ENCODE measurements at regions not wholly inside any gene's neighbourhood (a gene's known extent, or its start where the extent isn't known, plus 50 kb on each side); places are given as distances from the start of the nearest gene placed in this dataset.
A peak's percentile ranks its signal among the peaks of the same experiment; 100 is the strongest.

DNA sequence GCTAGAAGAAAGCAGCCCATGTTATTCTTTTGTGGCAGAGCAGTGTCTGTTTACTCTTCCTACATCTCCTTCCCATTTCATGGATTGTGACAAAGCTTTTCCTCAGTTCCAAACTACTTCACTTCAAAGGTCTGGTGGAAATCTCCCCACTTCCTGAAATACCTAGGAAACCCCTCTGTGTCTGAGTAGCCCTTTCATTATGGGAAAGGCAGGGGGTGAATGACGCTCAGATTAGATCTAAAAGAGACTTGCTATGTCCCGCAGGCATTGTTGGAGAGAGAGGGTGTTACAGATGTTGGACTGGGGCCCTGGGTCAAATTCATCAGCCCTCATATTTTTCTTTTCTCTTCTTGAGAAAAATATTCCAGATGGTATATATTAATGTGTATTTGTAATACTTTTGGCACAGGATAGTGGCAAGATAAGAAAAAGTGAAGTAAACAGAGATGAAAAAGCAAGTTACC lies 675.0 kb downstream of the IRS1 start:
- no peak overlapping the region for H3K23ac ChIP-seq (ENCODE audit: low read length in 2 of 2)
- H3K14ac ChIP-seq (ENCODE audit: low read length in 2 of 2), result no peak overlapping the region
- no peak overlapping the region for H2BK5ac ChIP-seq (ENCODE audit: low read depth, low read length, poor library complexity, severe bottlenecking)
- H2BK120ac ChIP-seq (ENCODE audit: low read depth, low read length), result no peak overlapping the region
- H3K4me3 ChIP-seq (ENCODE audit: insufficient read depth in 1 of 2, low read depth in 1 of 2, low read length in 2 of 2), result no peak overlapping the region
- H3K27ac ChIP-seq (ENCODE audit: low read length, poor library complexity, severe bottlenecking), result no peak overlapping the region
- no peak for DNase-seq
- no peaks in the 10 kb centered on the region for H3K36me3 ChIP-seq (ENCODE audit: control insufficient read depth in 1 of 2, insufficient read depth in 2 of 2, low read depth in 1 of 2, low read length in 2 of 2)
- H3K4me2 ChIP-seq (ENCODE audit: low read length, poor library complexity, severe bottlenecking), result no peak overlapping the region
- H3K79me1 ChIP-seq (replicated peaks; ENCODE audit: low read length, poor library complexity, severe bottlenecking), result no peaks in the 10 kb centered on the region
- peak overlapping the region; percentile 60 for H4K8ac ChIP-seq (ENCODE audit: low read length)
- H2AFZ ChIP-seq (ENCODE audit: low read depth, low read length), result no peak overlapping the region
- no peak overlapping the region for H2AK5ac ChIP-seq (ENCODE audit: low read length, severe bottlenecking)
- no peaks in the 10 kb centered on the region for H3K4me1 ChIP-seq (ENCODE audit: control insufficient read depth, insufficient read depth, low read depth, low read length)
- H3K9me3 ChIP-seq (ENCODE audit: control insufficient read depth, low read length), result no peaks in the 10 kb centered on the region
- no peak overlapping the region for H2BK12ac ChIP-seq (ENCODE audit: low read length in 2 of 2)
- H3K9ac ChIP-seq (ENCODE audit: low read length), result peak overlapping the region; percentile 75
- no peak overlapping the region for H4K91ac ChIP-seq (ENCODE audit: low read length)
- H3K4ac ChIP-seq (ENCODE audit: low read depth in 1 of 2, low read length in 2 of 2), result no peak overlapping the region
- peak overlapping the region in 1 of 2 experiments; percentile 4 for H3K18ac ChIP-seq (ENCODE audit: low read depth in 1 of 2, low read length in 2 of 2)
- no CpG with 5 or more reads among the region's 2 CpGs for WGBS
- no peak overlapping the region for H2BK15ac ChIP-seq (ENCODE audit: low read depth, poor library complexity, severe bottlenecking)
- H3K27me3 ChIP-seq (ENCODE audit: control insufficient read depth in 1 of 2, insufficient read depth in 1 of 2, low read length in 2 of 2), result no peaks in the 10 kb centered on the region

DNA sequence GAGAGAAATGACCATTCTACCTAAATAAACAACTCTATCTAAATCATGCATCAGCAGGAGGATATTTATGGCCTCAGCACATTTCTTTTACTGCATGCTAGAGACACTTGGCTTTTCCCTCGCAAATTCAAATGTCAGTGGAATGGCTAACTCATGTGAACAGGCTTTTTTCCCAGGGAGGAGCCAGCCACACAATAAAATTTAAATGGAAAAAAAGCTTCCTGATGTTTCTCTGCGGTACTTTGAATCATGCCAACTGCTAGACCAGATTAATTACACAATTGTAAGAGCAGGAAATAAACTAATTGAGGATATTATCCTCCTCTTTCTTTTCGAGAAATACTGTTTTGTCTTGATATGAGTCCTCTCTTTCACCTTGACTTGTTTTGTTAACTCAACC lies 676.3 kb downstream of the IRS1 start:
- Histone ChIP-seq H3K36me3 (ENCODE audit: control insufficient read depth in 1 of 2, insufficient read depth in 2 of 2, low read depth in 1 of 2, low read length in 2 of 2) (no peaks in the 10 kb centered on the region), H4K8ac (ENCODE audit: low read length) (no peak overlapping the region), H3K9me3 (ENCODE audit: control insufficient read depth, low read length) (no peaks in the 10 kb centered on the region), H2BK15ac (ENCODE audit: low read depth, poor library complexity, severe bottlenecking) (no peak overlapping the region), H4K91ac (ENCODE audit: low read length) (no peak overlapping the region), H2BK5ac (ENCODE audit: low read depth, low read length, poor library complexity, severe bottlenecking) (no peak overlapping the region), H2BK120ac (ENCODE audit: low read depth, low read length) (no peak overlapping the region), H3K79me1 (replicated peaks; ENCODE audit: low read length, poor library complexity, severe bottlenecking) (no peaks in the 10 kb centered on the region), H2AFZ (ENCODE audit: low read depth, low read length) (no peak overlapping the region), H2BK12ac (ENCODE audit: low read length in 2 of 2) (no peak overlapping the region), H3K4me1 (ENCODE audit: control insufficient read depth, insufficient read depth, low read depth, low read length) (peaks cover 2% of the 10 kb centered on the region), H2AK5ac (ENCODE audit: low read length, severe bottlenecking) (no peak overlapping the region), H3K27ac (ENCODE audit: low read length, poor library complexity, severe bottlenecking) (no peak overlapping the region), H3K14ac (ENCODE audit: low read length in 2 of 2) (no peak overlapping the region), H3K9ac (ENCODE audit: low read length) (peak overlapping the region; percentile 35), H3K27me3 (ENCODE audit: control insufficient read depth in 1 of 2, insufficient read depth in 1 of 2, low read length in 2 of 2) (no peaks in the 10 kb centered on the region), H3K4me2 (ENCODE audit: low read length, poor library complexity, severe bottlenecking) (no peak overlapping the region), H3K4ac (ENCODE audit: low read depth in 1 of 2, low read length in 2 of 2) (no peak overlapping the region), H3K18ac (ENCODE audit: low read depth in 1 of 2, low read length in 2 of 2) (no peak overlapping the region), H3K4me3 (ENCODE audit: insufficient read depth in 1 of 2, low read depth in 1 of 2, low read length in 2 of 2) (no peak overlapping the region), H3K23ac (ENCODE audit: low read length in 2 of 2) (no peak overlapping the region)
- 36% methylated on average over 2 of the region's 3 CpGs for WGBS
- no peak for DNase-seq

DNA sequence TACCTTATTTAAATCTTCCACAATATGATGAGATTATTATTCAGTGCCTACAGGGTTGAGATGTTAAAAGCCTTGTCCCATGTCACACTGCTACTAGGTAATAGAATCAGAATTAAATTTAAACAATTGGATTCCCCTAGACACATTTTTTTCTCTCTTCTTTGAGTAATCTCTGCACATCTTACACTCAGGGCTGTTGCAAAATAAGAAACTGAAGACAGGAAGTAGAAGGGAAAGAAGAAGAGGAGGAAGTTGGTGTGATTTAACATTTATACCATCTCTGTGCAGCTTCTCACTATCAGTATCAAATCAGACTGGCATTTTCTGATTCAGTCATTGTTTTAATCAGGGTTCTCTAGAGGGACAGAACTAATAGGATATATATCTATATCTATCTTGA lies 677.6 kb downstream of the IRS1 start:
- Histone ChIP-seq H2AFZ (ENCODE audit: low read depth, low read length) (no peak overlapping the region), H3K36me3 (ENCODE audit: control insufficient read depth in 1 of 2, insufficient read depth in 2 of 2, low read depth in 1 of 2, low read length in 2 of 2) (no peaks in the 10 kb centered on the region)

DNA sequence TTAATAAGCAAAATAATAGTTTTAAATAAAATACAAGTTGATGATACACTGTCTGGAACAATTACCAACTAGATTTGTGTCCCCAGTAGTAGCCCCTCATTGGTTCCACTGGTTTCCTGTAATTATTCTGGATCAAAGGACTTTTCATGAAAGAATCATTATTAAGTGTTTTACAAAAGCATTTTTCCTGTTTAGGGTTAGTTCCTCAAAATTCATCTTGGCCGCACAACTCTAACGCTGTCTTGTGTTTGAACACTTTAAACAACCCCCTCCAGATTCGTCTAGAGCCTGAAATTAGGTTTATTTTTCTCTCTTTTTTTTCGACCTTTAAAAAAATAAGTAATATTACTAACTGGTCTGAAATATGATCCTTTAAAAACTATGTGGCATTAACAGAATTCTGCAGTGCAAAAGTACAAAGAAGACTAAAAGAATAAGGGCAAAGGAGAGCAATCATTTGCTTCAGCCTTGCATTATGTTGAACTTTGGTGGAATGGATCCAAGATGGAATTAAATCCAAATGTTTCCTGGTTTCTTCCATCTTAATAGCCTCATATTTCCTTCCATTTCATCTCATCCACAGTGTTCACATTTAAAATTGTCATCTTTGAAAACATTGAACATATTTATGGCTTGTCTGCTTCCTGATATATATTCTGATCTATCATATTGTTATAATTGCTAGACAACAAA lies 678.4 kb downstream of the IRS1 start:
- no peaks in the 10 kb centered on the region for H3K9me3 ChIP-seq (ENCODE audit: control insufficient read depth, low read length)
- no peaks in the 10 kb centered on the region for H3K36me3 ChIP-seq (ENCODE audit: control insufficient read depth in 1 of 2, insufficient read depth in 2 of 2, low read depth in 1 of 2, low read length in 2 of 2)
- H3K18ac ChIP-seq (ENCODE audit: low read depth in 1 of 2, low read length in 2 of 2), result no peak overlapping the region
- no peak for DNase-seq
- peak overlapping the region; percentile 49 for H3K9ac ChIP-seq (ENCODE audit: low read length)
- no peak overlapping the region for H3K23ac ChIP-seq (ENCODE audit: low read length in 2 of 2)
- no peak overlapping the region for H3K27ac ChIP-seq (ENCODE audit: low read length, poor library complexity, severe bottlenecking)
- no peak overlapping the region for H2BK12ac ChIP-seq (ENCODE audit: low read length in 2 of 2)
- no peak overlapping the region for H2BK120ac ChIP-seq (ENCODE audit: low read depth, low read length)
- H2AFZ ChIP-seq (ENCODE audit: low read depth, low read length), result no peak overlapping the region
- no peak overlapping the region for H3K4me3 ChIP-seq (ENCODE audit: insufficient read depth in 1 of 2, low read depth in 1 of 2, low read length in 2 of 2)
- WGBS, result 100% methylated on average over 2 of the region's 4 CpGs
- H2AK5ac ChIP-seq (ENCODE audit: low read length, severe bottlenecking), result no peak overlapping the region
- H3K27me3 ChIP-seq (ENCODE audit: control insufficient read depth in 1 of 2, insufficient read depth in 1 of 2, low read length in 2 of 2), result no peaks in the 10 kb centered on the region
- H3K4me1 ChIP-seq (ENCODE audit: control insufficient read depth, insufficient read depth, low read depth, low read length), result peaks cover 2% of the 10 kb centered on the region
- H2BK15ac ChIP-seq (ENCODE audit: low read depth, poor library complexity, severe bottlenecking), result no peak overlapping the region
- H3K79me1 ChIP-seq (replicated peaks; ENCODE audit: low read length, poor library complexity, severe bottlenecking), result no peaks in the 10 kb centered on the region
- no peak overlapping the region for H4K91ac ChIP-seq (ENCODE audit: low read length)
- H2BK5ac ChIP-seq (ENCODE audit: low read depth, low read length, poor library complexity, severe bottlenecking), result no peak overlapping the region
- H3K14ac ChIP-seq (ENCODE audit: low read length in 2 of 2), result no peak overlapping the region
- H3K4ac ChIP-seq (ENCODE audit: low read depth in 1 of 2, low read length in 2 of 2), result no peak overlapping the region
- no peak overlapping the region for H3K4me2 ChIP-seq (ENCODE audit: low read length, poor library complexity, severe bottlenecking)
- no peak overlapping the region for H4K8ac ChIP-seq (ENCODE audit: low read length)

More for the DNA sequence above, 677.6 kb downstream of the IRS1 start:
- H2BK120ac ChIP-seq (ENCODE audit: low read depth, low read length), result no peak overlapping the region
- no peak overlapping the region for H3K27ac ChIP-seq (ENCODE audit: low read length, poor library complexity, severe bottlenecking)
- no peak overlapping the region for H3K4me2 ChIP-seq (ENCODE audit: low read length, poor library complexity, severe bottlenecking)
- no peak overlapping the region for H3K23ac ChIP-seq (ENCODE audit: low read length in 2 of 2)
- H3K14ac ChIP-seq (ENCODE audit: low read length in 2 of 2), result no peak overlapping the region
- DNase-seq, result no peak
- no peak overlapping the region for H2BK5ac ChIP-seq (ENCODE audit: low read depth, low read length, poor library complexity, severe bottlenecking)
- H4K91ac ChIP-seq (ENCODE audit: low read length), result no peak overlapping the region
- H3K18ac ChIP-seq (ENCODE audit: low read depth in 1 of 2, low read length in 2 of 2), result no peak overlapping the region
- H3K9ac ChIP-seq (ENCODE audit: low read length), result no peak overlapping the region
- H3K4ac ChIP-seq (ENCODE audit: low read depth in 1 of 2, low read length in 2 of 2), result no peak overlapping the region
- H3K4me3 ChIP-seq (ENCODE audit: insufficient read depth in 1 of 2, low read depth in 1 of 2, low read length in 2 of 2), result no peak overlapping the region
- H3K79me1 ChIP-seq (replicated peaks; ENCODE audit: low read length, poor library complexity, severe bottlenecking), result no peaks in the 10 kb centered on the region
- H3K27me3 ChIP-seq (ENCODE audit: control insufficient read depth in 1 of 2, insufficient read depth in 1 of 2, low read length in 2 of 2), result no peaks in the 10 kb centered on the region
- H3K9me3 ChIP-seq (ENCODE audit: control insufficient read depth, low read length), result no peaks in the 10 kb centered on the region
- no peak overlapping the region for H2BK15ac ChIP-seq (ENCODE audit: low read depth, poor library complexity, severe bottlenecking)
- H2BK12ac ChIP-seq (ENCODE audit: low read length in 2 of 2), result no peak overlapping the region
- H4K8ac ChIP-seq (ENCODE audit: low read length), result no peak overlapping the region
- no peak overlapping the region for H2AK5ac ChIP-seq (ENCODE audit: low read length, severe bottlenecking)
- peaks cover 2% of the 10 kb centered on the region for H3K4me1 ChIP-seq (ENCODE audit: control insufficient read depth, insufficient read depth, low read depth, low read length)

Data from mesenchymal stem cell (in vitro differentiated cells and primary cell).